HepG2 (cell line): ENCODE measurements at regions not wholly inside any gene's neighbourhood (a gene's known extent, or its start where the extent isn't known, plus 50 kb on each side); places are given as distances from the start of the nearest gene placed in this dataset.

ENCODE experiments used
- FOXA1 ChIP-seq, 2 experiments: fragments of 450-650 bp in 1 of 2; sonication (generic) in 1 of 2; formaldehyde crosslinking in 1 of 2; IDR thresholded peaks; 2 replicates each; pipeline versions ENCODE4 v1.4.0 to v1.6.1; 2016 to 2020; ENCODE audit warnings: missing genetic modification reagents in 1 of 2
- JUND ChIP-seq: sonication (generic); formaldehyde crosslinking; IDR thresholded peaks from 2 replicates; pipeline ENCODE4 v1.8.0; 2022; ENCODE audit warnings: mild to moderate bottlenecking, missing genetic modification reagents
- KDM5A ChIP-seq: fragments of 200-600 bp; sonication (generic); IDR thresholded peaks from 2 replicates; pipeline ENCODE4 v1.7.0; 2018; ENCODE audit warnings: antibody characterized with exemption, mild to moderate bottlenecking, low read length, borderline replicate concordance
- MIXL1 ChIP-seq: IDR thresholded peaks from 2 replicates; pipeline ENCODE4 v1.6.1; 2016
- NFE2L2 ChIP-seq: fragments of 150-350 bp; IDR thresholded peaks from 2 replicates; pipeline ENCODE4 v1.6.1; 2014; ENCODE audit warnings: low read length
- POLR2A ChIP-seq, 2 experiments: IDR thresholded peaks; 2 replicates each; pipeline ENCODE4 v1.6.1; 2011; ENCODE audit warnings: low read depth in 2 of 2, low read length in 2 of 2, mild to moderate bottlenecking in 1 of 2, moderate library complexity in 1 of 2; ENCODE audit not compliant: insufficient read depth in 1 of 2
- POLR2AphosphoS5 ChIP-seq: IDR thresholded peaks from 2 replicates; pipeline ENCODE4 v1.6.1; 2012; ENCODE audit warnings: low read depth, low read length
- SP1 ChIP-seq, 2 experiments: fragments of 450-650 bp in 1 of 2; sonication (generic) in 1 of 2; formaldehyde crosslinking in 1 of 2; IDR thresholded peaks; 2 replicates each; pipeline versions ENCODE4 v1.4.0 to v1.6.1; 2016 to 2020; ENCODE audit warnings: missing genetic modification reagents in 1 of 2
- SRY ChIP-seq: sonication (generic); formaldehyde crosslinking; IDR thresholded peaks from 2 replicates; pipeline ENCODE4 v1.8.0; 2022; ENCODE audit warnings: mild to moderate bottlenecking, missing genetic modification reagents
- ZNF543 ChIP-seq: sonication (generic); formaldehyde crosslinking; IDR thresholded peaks from 2 replicates; pipeline ENCODE4 v1.4.0; 2020; ENCODE audit warnings: mild to moderate bottlenecking, missing genetic modification reagents
- ZNF891 ChIP-seq: sonication (generic); formaldehyde crosslinking; IDR thresholded peaks from 2 replicates; pipeline ENCODE4 v1.5.0; 2020; ENCODE audit warnings: mild to moderate bottlenecking, missing genetic modification reagents
- ZZZ3 ChIP-seq: sonication (generic); formaldehyde crosslinking; IDR thresholded peaks from 2 replicates; pipeline ENCODE4 v1.4.0; 2020; ENCODE audit warnings: missing genetic modification reagents, mild to moderate bottlenecking, borderline replicate concordance
- TF ChIP-seq, protein P1 (sequence below): sonication (generic); formaldehyde crosslinking; conservative IDR thresholded peaks from 2 replicates; pipeline ENCODE4 v1.4.0; 2020; ENCODE audit warnings: mild to moderate bottlenecking, missing genetic modification reagents, moderate library complexity

DNA sequence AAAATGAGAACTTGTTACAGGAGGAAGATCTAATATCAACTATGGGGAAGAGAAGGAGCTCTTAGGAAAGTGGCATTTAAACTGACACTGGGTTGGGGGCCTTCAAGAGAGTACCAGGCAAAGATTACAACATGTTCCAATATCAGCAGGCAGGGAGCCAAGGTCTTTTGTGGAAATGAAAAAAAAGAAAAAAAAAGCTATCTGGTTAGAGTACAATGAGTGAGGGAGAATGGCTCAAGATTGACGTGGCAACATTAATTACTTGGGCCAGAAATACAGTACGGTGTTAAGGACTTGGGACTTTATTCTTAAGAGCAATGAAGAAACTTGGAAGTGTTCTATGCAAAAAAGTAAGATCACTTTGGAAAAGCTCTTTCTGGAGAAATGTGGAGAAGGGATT, 132.3 kb upstream of the CDK1 start:
- TF ChIP-seq ZNF543 (CRISPR knock-in tag): no peak
- TF ChIP-seq KDM5A: no peak
- TF ChIP-seq POLR2A (IDR thresholded peaks at IDR 0.05; ENCODE audit: insufficient read depth in 1 of 2, low read depth in 2 of 2, low read length in 2 of 2): no peak
- no peak for TF ChIP-seq NFE2L2
- TF ChIP-seq, protein P1, sequence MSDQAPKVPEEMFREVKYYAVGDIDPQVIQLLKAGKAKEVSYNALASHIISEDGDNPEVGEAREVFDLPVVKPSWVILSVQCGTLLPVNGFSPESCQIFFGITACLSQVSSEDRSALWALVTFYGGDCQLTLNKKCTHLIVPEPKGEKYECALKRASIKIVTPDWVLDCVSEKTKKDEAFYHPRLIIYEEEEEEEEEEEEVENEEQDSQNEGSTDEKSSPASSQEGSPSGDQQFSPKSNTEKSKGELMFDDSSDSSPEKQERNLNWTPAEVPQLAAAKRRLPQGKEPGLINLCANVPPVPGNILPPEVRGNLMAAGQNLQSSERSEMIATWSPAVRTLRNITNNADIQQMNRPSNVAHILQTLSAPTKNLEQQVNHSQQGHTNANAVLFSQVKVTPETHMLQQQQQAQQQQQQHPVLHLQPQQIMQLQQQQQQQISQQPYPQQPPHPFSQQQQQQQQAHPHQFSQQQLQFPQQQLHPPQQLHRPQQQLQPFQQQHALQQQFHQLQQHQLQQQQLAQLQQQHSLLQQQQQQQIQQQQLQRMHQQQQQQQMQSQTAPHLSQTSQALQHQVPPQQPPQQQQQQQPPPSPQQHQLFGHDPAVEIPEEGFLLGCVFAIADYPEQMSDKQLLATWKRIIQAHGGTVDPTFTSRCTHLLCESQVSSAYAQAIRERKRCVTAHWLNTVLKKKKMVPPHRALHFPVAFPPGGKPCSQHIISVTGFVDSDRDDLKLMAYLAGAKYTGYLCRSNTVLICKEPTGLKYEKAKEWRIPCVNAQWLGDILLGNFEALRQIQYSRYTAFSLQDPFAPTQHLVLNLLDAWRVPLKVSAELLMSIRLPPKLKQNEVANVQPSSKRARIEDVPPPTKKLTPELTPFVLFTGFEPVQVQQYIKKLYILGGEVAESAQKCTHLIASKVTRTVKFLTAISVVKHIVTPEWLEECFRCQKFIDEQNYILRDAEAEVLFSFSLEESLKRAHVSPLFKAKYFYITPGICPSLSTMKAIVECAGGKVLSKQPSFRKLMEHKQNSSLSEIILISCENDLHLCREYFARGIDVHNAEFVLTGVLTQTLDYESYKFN (CRISPR knock-in tag): no peak
- TF ChIP-seq FOXA1 (IDR thresholded peaks at IDR 0.05): no peak
- no peak for TF ChIP-seq FOXA1 (CRISPR knock-in tag; IDR thresholded peaks at IDR 0.05)
- no peak for TF ChIP-seq SRY (CRISPR knock-in tag)
- no peak for TF ChIP-seq ZZZ3 (CRISPR knock-in tag)
- TF ChIP-seq MIXL1 (CRISPR knock-in tag): no peak
- no peak for TF ChIP-seq ZNF891
- no peak for TF ChIP-seq JUND (CRISPR knock-in tag)
- no peak for TF ChIP-seq POLR2AphosphoS5
- TF ChIP-seq SP1 (IDR thresholded peaks at IDR 0.05): no peak
- TF ChIP-seq SP1 (CRISPR knock-in tag; IDR thresholded peaks at IDR 0.05): no peak
